ENCODE measurements at regions not wholly inside any gene's neighbourhood (a gene's known extent, or its start where the extent isn't known, plus 50 kb on each side); places are given as distances from the start of the nearest gene placed in this dataset.

DNA sequence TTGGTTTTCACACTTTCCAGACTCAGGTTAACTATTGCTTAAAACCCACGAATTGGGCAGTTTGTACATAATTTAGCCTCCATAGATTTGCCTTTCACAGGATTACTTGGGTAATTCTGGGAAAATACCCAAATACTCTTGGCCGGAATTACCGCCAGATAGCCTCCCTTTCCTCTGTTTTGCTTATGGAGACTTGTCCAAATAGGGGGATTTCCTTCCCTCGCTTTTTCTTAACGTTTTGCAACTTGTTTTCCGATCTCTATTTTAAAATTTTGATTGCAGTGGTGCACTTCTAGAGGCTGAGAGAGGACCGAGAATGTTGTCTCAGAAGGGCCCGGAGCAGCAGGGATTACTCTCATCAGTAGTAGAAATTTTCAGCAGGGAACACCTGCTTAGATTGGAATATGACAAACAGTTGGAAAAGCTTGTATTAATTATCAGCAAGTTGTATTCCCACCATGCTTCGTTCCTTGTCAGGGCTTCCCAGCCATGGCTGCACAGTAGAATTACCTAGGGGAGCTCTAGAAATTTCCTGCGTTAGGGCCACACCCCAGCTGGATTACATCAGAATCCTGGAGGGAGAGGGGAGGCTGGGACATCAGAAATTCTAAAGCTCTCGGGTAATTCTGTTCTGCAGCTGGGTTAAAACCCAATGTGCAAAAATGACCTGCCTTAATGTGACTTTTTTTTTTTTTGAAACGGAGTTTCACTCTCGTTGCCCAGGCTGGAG lies 329.1 kb downstream of the SH3GL2 start:
- H3K4me3 ChIP-seq (ENCODE audit: low read depth, low read length): no peak overlapping the region
- in situ Hi-C loops (cut with HindIII; ENCODE audit: low pct_ligation_motif_present, low sequenced_read_pairs): no loop called here
- TF ChIP-seq, protein P1, sequence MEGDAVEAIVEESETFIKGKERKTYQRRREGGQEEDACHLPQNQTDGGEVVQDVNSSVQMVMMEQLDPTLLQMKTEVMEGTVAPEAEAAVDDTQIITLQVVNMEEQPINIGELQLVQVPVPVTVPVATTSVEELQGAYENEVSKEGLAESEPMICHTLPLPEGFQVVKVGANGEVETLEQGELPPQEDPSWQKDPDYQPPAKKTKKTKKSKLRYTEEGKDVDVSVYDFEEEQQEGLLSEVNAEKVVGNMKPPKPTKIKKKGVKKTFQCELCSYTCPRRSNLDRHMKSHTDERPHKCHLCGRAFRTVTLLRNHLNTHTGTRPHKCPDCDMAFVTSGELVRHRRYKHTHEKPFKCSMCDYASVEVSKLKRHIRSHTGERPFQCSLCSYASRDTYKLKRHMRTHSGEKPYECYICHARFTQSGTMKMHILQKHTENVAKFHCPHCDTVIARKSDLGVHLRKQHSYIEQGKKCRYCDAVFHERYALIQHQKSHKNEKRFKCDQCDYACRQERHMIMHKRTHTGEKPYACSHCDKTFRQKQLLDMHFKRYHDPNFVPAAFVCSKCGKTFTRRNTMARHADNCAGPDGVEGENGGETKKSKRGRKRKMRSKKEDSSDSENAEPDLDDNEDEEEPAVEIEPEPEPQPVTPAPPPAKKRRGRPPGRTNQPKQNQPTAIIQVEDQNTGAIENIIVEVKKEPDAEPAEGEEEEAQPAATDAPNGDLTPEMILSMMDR (IDR thresholded peaks at IDR 0.05; ENCODE audit: low read depth, low read length, missing control alignments): no peak
- H3K27me3 ChIP-seq (replicated peaks): peaks cover 32% of the 10 kb centered on the region
- H3K36me3 ChIP-seq (replicated peaks): no peaks in the 10 kb centered on the region
- no peak overlapping the region for H3K27ac ChIP-seq
- DNase-seq: no peak

DNA sequence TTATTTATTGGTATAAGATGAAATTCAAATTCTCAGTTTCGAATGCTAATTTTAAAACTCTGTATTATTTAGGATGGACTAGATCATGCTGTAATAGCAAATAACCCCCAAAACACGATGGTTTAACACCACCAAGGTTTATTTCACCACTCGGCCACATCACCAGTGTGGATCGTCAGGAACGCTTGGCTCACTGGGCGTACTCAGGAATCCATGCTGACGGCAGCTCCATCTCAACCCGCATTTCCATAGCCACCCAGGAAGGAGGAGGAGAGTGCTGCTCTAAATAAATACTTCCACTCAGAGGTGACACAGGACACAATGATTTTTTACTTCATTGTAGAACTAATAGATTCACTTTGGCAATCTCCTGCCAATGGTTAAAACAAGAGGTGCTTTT lies 347.4 kb downstream of the SH3GL2 start:
- H3K4me3 ChIP-seq (ENCODE audit: low read depth, low read length): no peak overlapping the region
- no peak overlapping the region for H3K27ac ChIP-seq
- in situ Hi-C loops (cut with HindIII; ENCODE audit: low pct_ligation_motif_present, low sequenced_read_pairs): no loop called here
- no peaks in the 10 kb centered on the region for H3K36me3 ChIP-seq (replicated peaks)
- H3K27me3 ChIP-seq (replicated peaks): no peaks in the 10 kb centered on the region
- DNase-seq: no peak
- TF ChIP-seq, protein P1 (IDR thresholded peaks at IDR 0.05; ENCODE audit: low read depth, low read length, missing control alignments): no peak

DNA sequence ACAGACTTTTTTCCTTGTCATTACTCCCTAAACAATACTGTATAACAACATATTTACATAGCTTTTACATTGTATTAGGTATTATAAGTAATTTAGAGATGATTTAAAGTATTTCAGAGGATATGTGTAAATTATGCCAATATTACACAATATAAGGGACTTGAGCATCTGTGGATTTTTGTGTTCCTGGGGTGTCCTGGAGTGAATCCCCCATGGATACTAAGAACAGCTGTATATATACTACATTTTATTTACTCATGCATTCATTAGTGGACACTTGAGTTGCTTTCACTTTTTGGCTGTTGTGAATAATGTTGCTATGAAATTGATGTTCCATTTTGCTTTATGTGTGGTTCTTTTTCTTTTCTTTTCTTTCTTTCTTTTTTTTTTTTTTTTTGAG lies 348.8 kb downstream of the SH3GL2 start:
- in situ Hi-C loops (cut with HindIII; ENCODE audit: low pct_ligation_motif_present, low sequenced_read_pairs): no loop called here
- no peaks in the 10 kb centered on the region for H3K36me3 ChIP-seq (replicated peaks)
- TF ChIP-seq, protein P1 (IDR thresholded peaks at IDR 0.05; ENCODE audit: low read depth, low read length, missing control alignments): no peak

DNA sequence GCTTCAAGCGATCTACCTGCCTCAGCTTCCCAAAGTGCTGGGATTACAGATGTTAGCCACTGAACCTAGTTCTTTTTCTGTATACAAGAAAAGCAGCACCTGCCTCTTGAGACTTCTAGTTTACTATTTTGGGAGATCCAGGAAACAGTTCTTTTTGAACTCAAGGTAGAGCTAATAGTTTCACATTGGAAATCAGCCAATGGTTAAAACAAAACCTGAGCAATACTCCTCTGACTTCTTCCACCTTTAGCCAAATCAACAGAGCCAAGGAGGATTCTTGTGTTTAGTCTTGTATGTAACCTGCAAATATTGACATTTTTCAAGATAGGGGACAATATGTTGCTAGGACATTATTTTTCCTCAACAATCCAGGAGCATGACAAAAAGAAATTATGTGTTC lies 349.4 kb downstream of the SH3GL2 start:
- H3K27me3 ChIP-seq (replicated peaks): no peaks in the 10 kb centered on the region
- no peak for DNase-seq
- H3K36me3 ChIP-seq (replicated peaks): no peaks in the 10 kb centered on the region
- TF ChIP-seq, protein P1 (IDR thresholded peaks at IDR 0.05; ENCODE audit: low read depth, low read length, missing control alignments): no peak
- in situ Hi-C loops (cut with HindIII; ENCODE audit: low pct_ligation_motif_present, low sequenced_read_pairs): no loop called here
- H3K4me3 ChIP-seq (ENCODE audit: low read depth, low read length): no peak overlapping the region
- H3K27ac ChIP-seq: no peak overlapping the region

More for the DNA sequence above, 348.8 kb downstream of the SH3GL2 start:
- H3K27me3 ChIP-seq (replicated peaks): no peaks in the 10 kb centered on the region
- H3K4me3 ChIP-seq (ENCODE audit: low read depth, low read length): no peak overlapping the region
- no peak for DNase-seq
- no peak overlapping the region for H3K27ac ChIP-seq

DNA sequence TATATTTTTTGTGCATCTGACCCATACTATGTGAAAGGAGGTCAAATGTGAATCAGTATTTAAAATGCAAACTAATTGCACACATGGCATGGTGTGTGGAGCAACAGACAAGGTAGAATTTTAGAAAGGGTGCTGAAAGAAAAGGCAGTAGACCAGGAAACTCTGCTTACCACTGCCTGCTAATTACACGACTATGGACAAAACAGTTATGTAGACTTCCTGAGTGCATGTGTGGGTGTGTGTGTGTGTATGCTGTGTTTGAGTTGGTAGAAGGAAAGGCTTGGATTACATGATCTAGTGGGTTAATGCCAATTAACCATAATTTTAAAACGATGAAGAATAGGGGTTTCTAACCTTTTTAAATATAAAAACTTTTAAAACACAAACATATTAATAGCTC lies 349.9 kb downstream of the SH3GL2 start:
- TF ChIP-seq, protein P1 (IDR thresholded peaks at IDR 0.05; ENCODE audit: low read depth, low read length, missing control alignments): no peak
- no peaks in the 10 kb centered on the region for H3K36me3 ChIP-seq (replicated peaks)
- no peak overlapping the region for H3K4me3 ChIP-seq (ENCODE audit: low read depth, low read length)
- H3K27me3 ChIP-seq (replicated peaks): no peaks in the 10 kb centered on the region
- in situ Hi-C loops (cut with HindIII; ENCODE audit: low pct_ligation_motif_present, low sequenced_read_pairs): no loop called here
- DNase-seq: no peak
- H3K27ac ChIP-seq: no peak overlapping the region

DNA sequence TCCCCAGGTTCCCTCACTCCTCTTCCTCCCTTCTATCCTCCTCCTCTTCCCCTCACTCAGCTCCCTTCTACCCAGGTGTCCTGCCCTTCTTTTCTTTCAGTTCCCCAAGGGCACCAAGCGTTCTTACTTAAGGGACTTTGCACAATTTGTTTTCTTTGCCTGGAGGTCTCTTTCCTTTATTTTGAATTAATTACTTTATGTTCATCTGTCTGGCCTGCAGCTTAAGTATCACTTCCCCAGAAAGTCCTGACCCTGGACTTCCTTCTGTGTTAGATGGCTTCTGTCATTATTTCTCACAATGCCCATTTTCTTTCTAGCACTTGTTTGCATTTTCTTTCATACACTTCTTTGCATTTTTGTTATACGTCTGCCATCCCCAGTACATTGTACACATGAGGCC lies 350.6 kb downstream of the SH3GL2 start:
- no peak overlapping the region for H3K27ac ChIP-seq
- TF ChIP-seq, protein P1 (IDR thresholded peaks at IDR 0.05; ENCODE audit: low read depth, low read length, missing control alignments): no peak
- in situ Hi-C loops (cut with HindIII; ENCODE audit: low pct_ligation_motif_present, low sequenced_read_pairs): no loop called here
- H3K27me3 ChIP-seq (replicated peaks): no peaks in the 10 kb centered on the region
- no peak for DNase-seq
- H3K4me3 ChIP-seq (ENCODE audit: low read depth, low read length): no peak overlapping the region
- H3K36me3 ChIP-seq (replicated peaks): no peaks in the 10 kb centered on the region
